GM12864 (cell line): ENCODE measurements at regions not wholly inside any gene's neighbourhood (a gene's known extent, or its start where the extent isn't known, plus 50 kb on each side); places are given as distances from the start of the nearest gene placed in this dataset.

Source experiments
- DNase-seq: peaks from one replicate; pipeline ENCODE4 v3.0.0-alpha.2; 2011; ENCODE audit warnings: low read depth
- H3K4me3 ChIP-seq: 2 replicates; pipeline ENCODE4 v1.5.1; 2011; ENCODE audit warnings: mild to moderate bottlenecking, low read depth, low read length, control low read depth
- CTCF ChIP-seq: IDR thresholded peaks from 2 replicates; pipeline ENCODE4 v1.5.1; 2011; ENCODE audit warnings: low read depth, mild to moderate bottlenecking, moderate library complexity, low read length, control low read depth, inconsistent platforms; ENCODE audit errors: missing control alignments

- no peak for DNase-seq
- TF ChIP-seq CTCF, result no peak
- no peak overlapping the region for H3K4me3 ChIP-seq
Measured at GRCh38 chr18:78734614-78734945, 245.0 kb upstream of the SALL3 start.

GRCh38 chr18:78735131-78736014 lies 244.2 kb upstream of the SALL3 start:
- TF ChIP-seq CTCF, result no peak

GRCh38 chr18:78736015-78736690 lies 243.5 kb upstream of the SALL3 start:
- TF ChIP-seq CTCF, result no peak
- DNase-seq, result no peak
- H3K4me3 ChIP-seq, result no peak overlapping the region

More at GRCh38 chr18:78735131-78736014, 244.2 kb upstream of the SALL3 start:
- no peak overlapping the region for H3K4me3 ChIP-seq
- no peak for DNase-seq

GRCh38 chr18:78737006-78737915 lies 242.4 kb upstream of the SALL3 start:
- no peak overlapping the region for H3K4me3 ChIP-seq
- TF ChIP-seq CTCF, result no peak
- no peak for DNase-seq

- no peak for DNase-seq
- no peak for TF ChIP-seq CTCF
- H3K4me3 ChIP-seq, result no peak overlapping the region
Measured at GRCh38 chr18:78738076-78738690, 241.4 kb upstream of the SALL3 start.

GRCh38 chr18:78739115-78739514 lies 240.5 kb upstream of the SALL3 start:
- no peak overlapping the region for H3K4me3 ChIP-seq
- no peak for DNase-seq
- TF ChIP-seq CTCF, result no peak
